Esophagus muscularis mucosa (tissue), 4 donors: ENCODE measurements at regions not wholly inside any gene's neighbourhood (a gene's known extent, or its start where the extent isn't known, plus 50 kb on each side); places are given as distances from the start of the nearest gene placed in this dataset.
"Not testable (repeated sequence)": the region's sequence is repeated elsewhere in the genome, so short reads cannot be mapped to it uniquely, and the experiment has no call there.

Experiments used
- CTCF ChIP-seq, 3 experiments: fragments of 200-600 bp in 2 of 3; fragments of 450-650 bp in 1 of 3; sonication (generic) in 2 of 3; IDR thresholded peaks; one replicate each; pipeline ENCODE4 v1.5.1; 2017 to 2019; ENCODE audit warnings: antibody characterized with exemption in 3 of 3, mild to moderate bottlenecking in 2 of 3, moderate library complexity in 1 of 3
- EP300 ChIP-seq: sonication (generic); formaldehyde crosslinking; IDR thresholded peaks from one replicate; pipeline ENCODE4 v1.6.1; 2017; ENCODE audit warnings: antibody characterized with exemption
- POLR2A ChIP-seq: fragments of 450-650 bp; IDR thresholded peaks from one replicate; pipeline ENCODE4 v1.6.1; 2017; ENCODE audit warnings: antibody characterized with exemption, moderate library complexity, mild to moderate bottlenecking, low read depth
- POLR2AphosphoS5 ChIP-seq, 2 donors: sonication (generic); formaldehyde crosslinking; IDR thresholded peaks; one replicate each; pipeline ENCODE4 v1.6.1; 2017; ENCODE audit warnings: antibody characterized with exemption in 2 of 2

DNA sequence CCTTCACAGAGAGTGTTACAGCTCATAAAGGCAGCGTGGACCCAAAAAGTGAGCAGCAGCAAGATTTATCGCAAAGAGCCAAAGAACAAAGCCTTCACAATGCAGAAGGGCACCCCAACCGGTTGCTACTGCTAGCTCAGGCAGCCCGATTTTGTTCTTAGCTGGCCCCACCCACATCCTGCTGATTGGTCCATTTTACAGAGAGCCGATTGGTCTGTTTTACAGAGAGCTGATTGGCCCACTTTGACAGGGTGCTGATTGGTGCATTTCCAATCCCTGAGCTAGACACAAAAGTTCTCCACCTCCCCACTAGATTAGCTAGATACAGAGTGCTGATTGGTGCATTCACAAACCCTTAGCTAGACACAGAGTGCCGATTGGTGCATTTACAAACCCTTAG lies 50.1 kb upstream of the SOX14 start:
- not testable (repeated sequence) for TF ChIP-seq CTCF (IDR thresholded peaks at IDR 0.05); POLR2A; POLR2AphosphoS5 (IDR thresholded peaks at IDR 0.05); EP300
